HG03520 (cell line): ENCODE measurements at regions not wholly inside any gene's neighbourhood (a gene's known extent, or its start where the extent isn't known, plus 50 kb on each side); places are given as distances from the start of the nearest gene placed in this dataset.

Source experiments
- ATAC-seq: cut with Tn5 transposase; IDR thresholded peaks from one replicate; pipeline ENCODE4 v1.9.1; 2021; ENCODE audit warnings: mild to moderate bottlenecking, moderate library complexity; ENCODE audit not compliant: unreplicated experiment

DNA sequence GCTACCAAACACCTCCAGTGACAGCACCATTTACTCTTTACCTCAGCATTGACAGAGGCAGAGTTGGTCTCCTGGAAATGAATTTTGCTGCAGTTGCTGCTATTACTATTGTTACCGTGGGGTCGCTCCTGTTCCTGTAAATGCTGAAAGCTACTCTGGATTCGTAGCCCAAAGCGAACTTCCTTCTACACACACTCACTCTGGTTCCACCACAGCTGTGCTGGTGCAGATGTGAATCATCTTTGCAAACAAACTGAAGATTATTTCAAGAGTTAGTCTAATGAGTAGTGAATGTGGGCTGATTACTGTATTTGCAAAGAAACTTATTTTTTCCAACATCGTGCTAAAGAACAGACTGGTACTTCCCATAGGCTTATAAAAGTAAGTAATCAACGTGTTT, 304.0 kb downstream of the LPIN1 start:
- no peak for ATAC-seq

DNA sequence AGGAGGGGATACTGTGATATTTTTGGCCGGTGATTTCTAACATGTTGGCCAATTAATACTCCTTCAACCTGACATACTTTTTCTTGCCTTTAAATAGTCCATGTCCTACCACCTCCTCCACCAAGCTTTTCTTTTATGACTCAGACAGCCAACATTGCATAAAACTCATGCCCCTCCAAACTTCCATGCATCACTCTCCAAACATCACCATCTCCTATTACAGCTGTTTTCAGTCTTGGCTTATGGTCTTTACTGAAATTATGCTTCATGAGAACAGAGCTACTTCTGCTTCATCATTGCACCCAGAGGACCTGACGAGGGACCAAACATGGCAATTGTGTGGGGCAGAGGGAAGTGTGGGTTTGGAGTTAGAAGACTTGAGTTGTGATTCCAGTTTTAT, 305.4 kb downstream of the LPIN1 start:
- ATAC-seq: no peak

- ATAC-seq: no peak
These were observed 306.4 kb downstream of the LPIN1 start for GRCh38 chr2:12052796-12053195.

- ATAC-seq: no peak
These were observed 308.7 kb downstream of the LPIN1 start for GRCh38 chr2:12054956-12055618.

GRCh38 chr2:12057436-12058166, 311.2 kb downstream of the LPIN1 start:
- ATAC-seq: peak; percentile 77

DNA sequence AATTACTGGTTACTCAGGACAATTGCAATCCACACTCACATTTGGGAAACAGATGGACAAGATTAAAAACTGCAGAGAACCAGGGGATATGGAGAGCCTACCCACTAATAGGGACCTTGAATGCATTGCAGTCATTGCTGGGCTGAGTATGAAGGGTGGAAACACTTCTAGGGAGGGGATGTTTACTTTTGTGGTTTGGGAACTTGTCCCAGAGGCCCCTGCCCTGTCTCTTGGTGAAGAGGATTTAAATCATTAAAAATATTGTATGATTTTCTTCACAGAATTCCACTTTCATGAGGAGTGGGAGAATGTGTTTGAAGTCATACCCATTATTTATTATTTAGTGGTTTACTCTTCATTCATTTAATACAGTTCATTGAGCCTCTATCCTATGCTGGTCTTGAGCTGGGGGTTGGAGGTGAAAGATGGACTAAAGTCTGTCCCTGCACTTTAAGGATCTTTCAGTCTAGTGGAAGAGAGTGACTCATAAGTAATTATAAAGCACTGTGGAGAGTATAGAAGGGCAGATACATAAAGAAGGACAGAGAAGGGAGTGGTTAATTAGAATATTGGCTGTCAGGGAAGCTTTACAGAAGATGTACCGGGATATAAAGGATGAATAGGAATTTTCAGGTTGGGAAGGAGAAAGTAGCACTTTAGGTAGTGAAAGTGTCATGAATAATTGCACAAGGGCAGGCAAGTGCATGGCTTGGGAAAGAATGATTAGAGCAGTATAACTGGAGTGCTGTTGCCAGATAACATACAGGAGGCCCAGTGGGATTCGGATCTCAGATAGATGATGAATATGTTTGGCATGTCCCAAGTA, 313.4 kb downstream of the LPIN1 start:
- no peak for ATAC-seq

GRCh38 chr2:12060886-12061285, 314.5 kb downstream of the LPIN1 start:
- ATAC-seq: no peak

- no peak for ATAC-seq
These were observed 315.0 kb downstream of the LPIN1 start for GRCh38 chr2:12061286-12062052.

- ATAC-seq: no peak
These were observed 315.6 kb downstream of the LPIN1 start for GRCh38 chr2:12062053-12062395.

DNA sequence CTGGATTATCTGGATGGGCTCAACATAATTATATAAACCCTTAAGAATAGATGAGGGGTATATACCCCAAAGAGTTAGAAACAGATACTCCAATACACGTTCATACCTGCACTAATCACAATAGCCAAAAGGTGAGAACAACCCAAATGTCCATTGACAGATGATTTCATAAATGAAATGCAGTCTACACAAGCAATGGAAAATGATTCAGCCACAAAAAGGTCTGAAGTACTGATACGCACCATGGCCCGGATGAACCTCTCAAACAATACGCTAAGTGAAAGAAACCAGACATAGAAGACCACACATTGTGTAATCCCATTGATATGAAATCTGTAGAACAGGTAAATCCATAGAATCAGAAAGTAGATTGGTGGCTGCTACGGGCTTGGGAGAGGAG, 316.8 kb downstream of the LPIN1 start:
- ATAC-seq: no peak

GRCh38 chr2:12064153-12064552, 317.7 kb downstream of the LPIN1 start:
- no peak for ATAC-seq

DNA sequence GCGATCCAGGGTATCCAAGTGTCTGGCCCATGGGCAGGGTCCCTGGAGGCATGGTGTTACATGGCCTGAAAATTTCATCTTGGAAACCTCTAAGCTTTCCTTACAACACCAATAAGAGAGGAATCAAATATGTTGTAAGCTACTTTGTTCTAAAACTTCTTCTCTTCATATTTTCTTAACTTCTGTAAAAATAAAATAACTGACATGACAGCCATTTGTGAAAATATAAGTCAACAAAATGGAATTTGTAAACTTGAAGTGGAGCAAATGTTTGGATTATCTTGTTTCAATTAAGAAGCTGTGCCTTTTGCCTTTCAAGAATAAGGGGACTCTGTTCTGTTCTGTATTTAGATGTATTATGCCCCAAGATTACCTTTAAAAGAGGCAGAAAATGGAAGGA, 319.7 kb downstream of the LPIN1 start:
- ATAC-seq: no peak

DNA sequence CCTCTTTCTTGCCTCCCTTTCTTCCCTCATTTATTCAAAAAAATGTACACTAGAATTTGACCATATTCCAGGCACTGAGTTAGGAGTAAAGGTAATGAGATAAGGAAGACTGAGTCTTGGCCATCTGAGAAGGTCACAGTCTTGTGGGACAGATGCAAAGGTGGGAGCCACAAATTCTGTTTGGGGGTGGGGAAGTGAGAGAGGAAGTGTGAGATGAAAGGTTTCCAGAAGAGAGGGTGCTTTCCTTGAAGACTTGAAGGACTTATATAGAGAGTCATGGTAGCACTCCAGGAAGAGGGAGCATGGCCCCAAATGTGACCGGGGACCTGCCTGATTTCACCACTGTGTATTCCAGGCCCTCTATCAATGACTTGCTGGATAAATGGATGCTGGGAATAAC, 320.6 kb downstream of the LPIN1 start:
- no peak for ATAC-seq

- ATAC-seq: no peak
These were observed 322.5 kb downstream of the LPIN1 start for GRCh38 chr2:12068796-12069538.

- ATAC-seq: no peak
These were observed 323.7 kb downstream of the LPIN1 start for GRCh38 chr2:12070153-12070552.

- no peak for ATAC-seq
These were observed 324.1 kb downstream of the LPIN1 start for GRCh38 chr2:12070581-12070980.

DNA sequence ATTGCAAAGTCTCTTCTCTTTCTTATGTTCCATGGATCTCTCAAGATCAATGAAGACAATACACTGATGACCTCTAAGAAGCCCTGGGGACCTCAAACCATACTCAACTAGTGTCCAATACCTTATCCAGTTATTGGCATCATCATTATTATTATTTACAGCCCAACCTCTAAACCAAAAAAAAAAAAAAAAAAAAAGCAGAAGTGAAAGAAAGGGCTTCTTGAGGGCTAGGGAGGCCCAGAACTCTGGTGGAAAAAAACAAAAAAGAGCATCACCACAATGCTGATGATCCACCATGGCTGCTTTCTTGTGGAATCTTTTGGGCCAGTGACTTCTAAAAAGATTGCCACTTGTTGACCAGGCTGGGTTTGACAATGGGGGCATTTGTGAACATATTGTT, 324.9 kb downstream of the LPIN1 start:
- ATAC-seq: peak; percentile 66

DNA sequence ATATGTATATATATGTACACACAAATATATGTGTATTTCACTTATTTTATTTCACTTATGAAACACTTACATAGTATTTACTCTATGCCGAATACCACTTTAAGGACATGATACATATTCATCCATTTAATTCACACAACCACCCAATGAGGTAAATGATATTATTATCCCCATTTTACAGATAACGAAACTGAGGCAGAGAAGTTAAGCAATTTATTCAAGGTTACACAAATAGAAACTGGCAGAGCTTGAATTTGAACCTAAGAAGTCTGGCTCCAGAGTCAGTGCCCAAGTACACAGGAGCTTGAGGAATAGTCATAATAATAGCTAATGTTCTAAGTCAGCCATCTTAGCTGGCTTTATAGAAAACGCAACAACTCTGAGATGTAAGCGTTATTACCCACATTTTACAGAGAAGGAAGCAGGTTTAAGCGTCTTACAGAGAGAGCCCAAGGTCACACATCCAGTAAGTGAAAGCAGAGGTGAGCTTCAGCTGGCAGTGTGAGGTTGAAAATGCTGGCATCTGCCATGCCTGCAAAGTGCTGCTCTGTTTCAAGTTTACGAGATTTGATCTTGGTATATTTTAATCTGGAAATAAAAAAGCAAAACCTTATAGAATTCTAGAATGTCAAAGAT, 326.9 kb downstream of the LPIN1 start:
- no peak for ATAC-seq

- ATAC-seq: no peak
These were observed 327.9 kb downstream of the LPIN1 start for GRCh38 chr2:12074126-12074844.
